GM12878 (cell line): ENCODE measurements at regions not wholly inside any gene's neighbourhood (a gene's known extent, or its start where the extent isn't known, plus 50 kb on each side); places are given as distances from the start of the nearest gene placed in this dataset.

Experiments
- ATAC-seq: fragments of 200-7000 bp; cut with Tn5 transposase; 3 replicates; pipeline ENCODE4 v1.9.1; 2020; ENCODE audit warnings: mild to moderate bottlenecking, moderate library complexity
- BruUV-seq: library from RNA; stranded (reverse); fragments of 400-500 nt; replicated peaks from 2 replicates; lab custom pipeline; 2021; lab: Mats Ljungman, UMichigan
- CTCF ChIA-PET: fragments of 300-600 bp; sonication (Branson Sonifier 250); formaldehyde crosslinking; extraction: SDS; loops from one replicate; lab custom pipeline; 2021; ENCODE audit warnings: inconsistent platforms; lab: Yijun Ruan, JAX
- POLR2A ChIA-PET: fragments of 350-600 bp; formaldehyde crosslinking; extraction: SDS; loops from one replicate; lab custom pipeline; 2021; ENCODE audit warnings: inconsistent platforms; lab: Charles Lee
- RAD21 ChIA-PET: fragments of 300-600 bp; sonication (Branson Sonifier 250); formaldehyde crosslinking; loops from one replicate; lab custom pipeline; 2023; ENCODE audit warnings: antibody characterized with exemption; ENCODE audit not compliant: unreplicated experiment; lab: Charles Lee
- SMC1A ChIA-PET: fragments of 300-600 bp; sonication (Branson Sonifier 250); formaldehyde crosslinking; loops from one replicate; lab custom pipeline; 2023; ENCODE audit not compliant: unreplicated experiment, uncharacterized antibody; lab: Charles Lee
- DNase-seq: peaks from one replicate; pipeline ENCODE4 v3.0.0-alpha.2; 2011; ENCODE audit warnings: low read depth, low spot score
- FAIRE-seq: peaks from 3 replicates; lab custom pipeline; 2011; peaks lifted over from hg19 to GRCh38; lab: Jason Lieb, UNC
- H2AFZ ChIP-seq: 2 replicates; pipeline ENCODE4 v1.6.0; 2011; ENCODE audit warnings: low read depth, low read length, control low read depth; ENCODE audit not compliant: control insufficient read depth
- H3K27ac ChIP-seq: 2 replicates; pipeline ENCODE4 v1.5.1; 2011; ENCODE audit warnings: control low read depth; ENCODE audit not compliant: control insufficient read depth, insufficient read depth
- H3K27me3 ChIP-seq, 2 experiments: replicated peaks in 1 of 2; 2 replicates each; pipeline versions ENCODE4 v1.6.0 to v1.6.1; 2011; ENCODE audit warnings: low read length in 1 of 2; ENCODE audit not compliant: control insufficient read depth in 2 of 2, insufficient read depth in 2 of 2
- H3K36me3 ChIP-seq, 2 experiments: 2 replicates each; pipeline ENCODE4 v1.5.1; 2011; ENCODE audit warnings: low read length in 1 of 2; ENCODE audit not compliant: control insufficient read depth in 2 of 2, insufficient read depth in 2 of 2
- H3K4me1 ChIP-seq: 2 replicates; pipeline ENCODE4 v1.6.1; 2011; ENCODE audit warnings: mild to moderate bottlenecking, low read length, moderate library complexity, mixed read lengths; ENCODE audit not compliant: control insufficient read depth, insufficient read depth
- H3K4me2 ChIP-seq: 2 replicates; pipeline ENCODE4 v1.6.0; 2011; ENCODE audit warnings: control low read depth; ENCODE audit not compliant: control insufficient read depth, insufficient read depth
- H3K4me3 ChIP-seq: fragments of 200-600 bp; sonication (generic); 2 replicates; pipeline ENCODE4 v1.5.1; 2016
- H3K79me2 ChIP-seq: 2 replicates; pipeline ENCODE4 v1.6.0; 2011; ENCODE audit warnings: low read length; ENCODE audit not compliant: control insufficient read depth, insufficient read depth
- H3K9ac ChIP-seq: 2 replicates; pipeline ENCODE4 v1.8.0; 2011; ENCODE audit warnings: low read length, control low read depth, mixed read lengths; ENCODE audit not compliant: control insufficient read depth, insufficient read depth
- H3K9me3 ChIP-seq: replicated peaks from 3 replicates; pipeline ENCODE4 v1.5.1; 2011; ENCODE audit warnings: mild to moderate bottlenecking, low read length; ENCODE audit not compliant: control insufficient read depth, insufficient read depth
- H4K20me1 ChIP-seq: 2 replicates; pipeline ENCODE4 v1.6.0; 2011; ENCODE audit not compliant: control insufficient read depth, insufficient read depth
- EP300 ChIP-seq, 2 experiments: fragments of 150-350 bp in 1 of 2; IDR thresholded peaks; 2 replicates each; pipeline ENCODE4 v1.6.1; 2011 to 2012; ENCODE audit warnings: low read depth in 2 of 2, low read length in 2 of 2, borderline replicate concordance in 1 of 2, improper control_type of control experiment in 1 of 2, inconsistent platforms in 1 of 2; ENCODE audit not compliant: control insufficient read depth in 1 of 2
- LARP7 ChIP-seq: fragments of 450-650 bp; IDR thresholded peaks from 2 replicates; pipeline ENCODE4 v1.6.1; 2017; ENCODE audit warnings: mild to moderate bottlenecking
- MYC ChIP-seq: IDR thresholded peaks from 2 replicates; pipeline ENCODE4 v1.6.1; 2011; ENCODE audit warnings: mild to moderate bottlenecking, low read length, moderate library complexity, inconsistent platforms; ENCODE audit not compliant: insufficient read depth, insufficient replicate concordance, insufficient read length, severe bottlenecking
- RAD21 ChIP-seq: IDR thresholded peaks from 2 replicates; pipeline ENCODE4 v1.6.1; 2011; ENCODE audit warnings: mild to moderate bottlenecking, low read depth, low read length, moderate library complexity; ENCODE audit not compliant: insufficient read depth
- SREBF2 ChIP-seq: IDR thresholded peaks from 2 replicates; pipeline ENCODE4 v1.6.1; 2012; ENCODE audit warnings: mild to moderate bottlenecking, low read length
- TARDBP ChIP-seq: IDR thresholded peaks from 2 replicates; pipeline ENCODE4 v1.6.1; 2016; ENCODE audit warnings: borderline replicate concordance
- TBL1XR1 ChIP-seq: IDR thresholded peaks from 2 replicates; pipeline ENCODE4 v1.6.1; 2012; ENCODE audit warnings: low read depth, low read length, improper control_type of control experiment
- WGBS: methylation state at CpG from one replicate; pipeline ENCODE4 v1.1.6; 2016; ENCODE audit warnings: low lambda C conversion rate; ENCODE audit not compliant: insufficient replicate concordance, insufficient coverage; ENCODE audit errors: missing lambda C conversion rate; 5-methylcytosine and 5-hydroxymethylcytosine counted together
- in situ Hi-C: fragments of 300-500 bp; cut with MboI; formaldehyde crosslinking; loops from 9 replicates; pipeline ENCODE4 v1.14.3; 2018; ENCODE audit warnings: mixed read lengths
- intact Hi-C: fragments of 100-400 bp; cut with micrococcal nuclease; formaldehyde crosslinking; loops from one replicate; pipeline ENCODE4 v1.14.2; 2022; ENCODE audit not compliant: unreplicated experiment
- TF ChIP-seq, protein P1 (sequence below): fragments of 450-650 bp; IDR thresholded peaks from 2 replicates; pipeline ENCODE4 v1.6.1; 2016; ENCODE audit warnings: mild to moderate bottlenecking

- no peak overlapping the region for H3K4me2 ChIP-seq
- H3K27ac ChIP-seq = no peak overlapping the region
- no peaks in the 10 kb centered on the region for H3K36me3 ChIP-seq
- H2AFZ ChIP-seq = no peak overlapping the region
- ChIA-PET SMC1A (no interaction called here), POLR2A (no interaction called here), CTCF (no interaction called here), RAD21 (no interaction called here)
- in situ Hi-C loops (no loop called here), intact Hi-C loops (no loop called here)
- BruUV-seq = no TSS peak
- no peak overlapping the region for H3K9ac ChIP-seq
- 43% methylated on average over 12 of the region's 12 CpGs for WGBS
- peaks cover 0 to 3% of the 10 kb centered on the region in 2 experiments; a peak in 1 of 4 replicates for H3K27me3 ChIP-seq
- FAIRE-seq (no peak), ATAC-seq (no peak), DNase-seq (no peak)
- H3K9me3 ChIP-seq = no peaks in the 10 kb centered on the region
- H3K4me3 ChIP-seq = no peak overlapping the region
- no peaks in the 10 kb centered on the region for H3K79me2 ChIP-seq
- no peaks in the 10 kb centered on the region for H4K20me1 ChIP-seq
- no peaks in the 10 kb centered on the region for H3K4me1 ChIP-seq
- TF ChIP-seq LARP7 = no peak
- no peak for TF ChIP-seq RAD21
- no peak for TF ChIP-seq TBL1XR1
- TF ChIP-seq EP300 (IDR thresholded peaks at IDR 0.05; ENCODE audit: borderline replicate concordance in 1 of 2, control insufficient read depth in 1 of 2, low read depth in 2 of 2, low read length in 2 of 2) = no peak
- TF ChIP-seq, protein P1, sequence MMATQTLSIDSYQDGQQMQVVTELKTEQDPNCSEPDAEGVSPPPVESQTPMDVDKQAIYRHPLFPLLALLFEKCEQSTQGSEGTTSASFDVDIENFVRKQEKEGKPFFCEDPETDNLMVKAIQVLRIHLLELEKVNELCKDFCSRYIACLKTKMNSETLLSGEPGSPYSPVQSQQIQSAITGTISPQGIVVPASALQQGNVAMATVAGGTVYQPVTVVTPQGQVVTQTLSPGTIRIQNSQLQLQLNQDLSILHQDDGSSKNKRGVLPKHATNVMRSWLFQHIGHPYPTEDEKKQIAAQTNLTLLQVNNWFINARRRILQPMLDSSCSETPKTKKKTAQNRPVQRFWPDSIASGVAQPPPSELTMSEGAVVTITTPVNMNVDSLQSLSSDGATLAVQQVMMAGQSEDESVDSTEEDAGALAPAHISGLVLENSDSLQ = no peak
- TF ChIP-seq MYC = no peak
- no peak for TF ChIP-seq TARDBP
- no peak for TF ChIP-seq SREBF2
- TF ChIP-seq, all 136 proteins: peak for 0
Observed at GRCh38 chr2:236705295-236706105, 135.9 kb downstream of the ACKR3 start.
